ENCODE measurements at regions not wholly inside any gene's neighbourhood (a gene's known extent, or its start where the extent isn't known, plus 50 kb on each side); places are given as distances from the start of the nearest gene placed in this dataset.

GRCh38 chr5:85512896-85513295 is 1104.8 kb upstream of the COX7C start:
- TF ChIP-seq, protein P1, sequence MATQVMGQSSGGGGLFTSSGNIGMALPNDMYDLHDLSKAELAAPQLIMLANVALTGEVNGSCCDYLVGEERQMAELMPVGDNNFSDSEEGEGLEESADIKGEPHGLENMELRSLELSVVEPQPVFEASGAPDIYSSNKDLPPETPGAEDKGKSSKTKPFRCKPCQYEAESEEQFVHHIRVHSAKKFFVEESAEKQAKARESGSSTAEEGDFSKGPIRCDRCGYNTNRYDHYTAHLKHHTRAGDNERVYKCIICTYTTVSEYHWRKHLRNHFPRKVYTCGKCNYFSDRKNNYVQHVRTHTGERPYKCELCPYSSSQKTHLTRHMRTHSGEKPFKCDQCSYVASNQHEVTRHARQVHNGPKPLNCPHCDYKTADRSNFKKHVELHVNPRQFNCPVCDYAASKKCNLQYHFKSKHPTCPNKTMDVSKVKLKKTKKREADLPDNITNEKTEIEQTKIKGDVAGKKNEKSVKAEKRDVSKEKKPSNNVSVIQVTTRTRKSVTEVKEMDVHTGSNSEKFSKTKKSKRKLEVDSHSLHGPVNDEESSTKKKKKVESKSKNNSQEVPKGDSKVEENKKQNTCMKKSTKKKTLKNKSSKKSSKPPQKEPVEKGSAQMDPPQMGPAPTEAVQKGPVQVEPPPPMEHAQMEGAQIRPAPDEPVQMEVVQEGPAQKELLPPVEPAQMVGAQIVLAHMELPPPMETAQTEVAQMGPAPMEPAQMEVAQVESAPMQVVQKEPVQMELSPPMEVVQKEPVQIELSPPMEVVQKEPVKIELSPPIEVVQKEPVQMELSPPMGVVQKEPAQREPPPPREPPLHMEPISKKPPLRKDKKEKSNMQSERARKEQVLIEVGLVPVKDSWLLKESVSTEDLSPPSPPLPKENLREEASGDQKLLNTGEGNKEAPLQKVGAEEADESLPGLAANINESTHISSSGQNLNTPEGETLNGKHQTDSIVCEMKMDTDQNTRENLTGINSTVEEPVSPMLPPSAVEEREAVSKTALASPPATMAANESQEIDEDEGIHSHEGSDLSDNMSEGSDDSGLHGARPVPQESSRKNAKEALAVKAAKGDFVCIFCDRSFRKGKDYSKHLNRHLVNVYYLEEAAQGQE (IDR thresholded peaks at IDR 0.05; ENCODE audit: low read depth): no peak
- TF ChIP-seq FOXM1 (IDR thresholded peaks at IDR 0.05; ENCODE audit: borderline replicate concordance, low read depth) (no peak), EP300 (IDR thresholded peaks at IDR 0.05; ENCODE audit: borderline replicate concordance) (no peak), CEBPB (IDR thresholded peaks at IDR 0.05) (no peak), USF1 (IDR thresholded peaks at IDR 0.05) (no peak), RAD21 (IDR thresholded peaks at IDR 0.05; ENCODE audit: low read depth) (no peak), YY1 (IDR thresholded peaks at IDR 0.05; ENCODE audit: low read depth) (no peak), EGR1 (IDR thresholded peaks at IDR 0.05) (no peak), CREB1 (IDR thresholded peaks at IDR 0.05; ENCODE audit: low read depth) (no peak), TAF1 (IDR thresholded peaks at IDR 0.05; ENCODE audit: low read depth) (no peak), ZBTB7A (IDR thresholded peaks at IDR 0.05; ENCODE audit: low read depth) (no peak), TEAD4 (IDR thresholded peaks at IDR 0.05) (no peak), NFIC (IDR thresholded peaks at IDR 0.05) (no peak)
- TF ChIP-seq, protein P2, sequence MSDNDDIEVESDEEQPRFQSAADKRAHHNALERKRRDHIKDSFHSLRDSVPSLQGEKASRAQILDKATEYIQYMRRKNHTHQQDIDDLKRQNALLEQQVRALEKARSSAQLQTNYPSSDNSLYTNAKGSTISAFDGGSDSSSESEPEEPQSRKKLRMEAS (IDR thresholded peaks at IDR 0.05): no peak
